SU-DHL-6 (cell line): ENCODE measurements at regions not wholly inside any gene's neighbourhood (a gene's known extent, or its start where the extent isn't known, plus 50 kb on each side); places are given as distances from the start of the nearest gene placed in this dataset.

ENCODE experiments used
- H2AFZ ChIP-seq: fragments of 200-600 bp; sonication (generic); 2 replicates; pipeline ENCODE4 v1.6.1; 2014; ENCODE audit warnings: low read depth, mild to moderate bottlenecking, moderate library complexity, mixed read lengths, antibody characterized with exemption, low read length; ENCODE audit not compliant: severe bottlenecking
- H3F3A ChIP-seq: fragments of 200-600 bp; shearing (Covaris generic); 2 replicates; pipeline ENCODE4 v1.6.0; 2016; ENCODE audit warnings: antibody characterized with exemption, mild to moderate bottlenecking; ENCODE audit not compliant: insufficient read depth
- H3K27ac ChIP-seq: fragments of 200-600 bp; sonication (generic); 2 replicates; pipeline ENCODE4 v1.5.1; 2016; ENCODE audit warnings: low read depth, mild to moderate bottlenecking, low read length, moderate library complexity, mixed read lengths
- H3K27me3 ChIP-seq: fragments of 200-600 bp; sonication (generic), shearing (Covaris generic); 2 replicates; pipeline ENCODE4 v1.6.0; 2014; ENCODE audit warnings: mild to moderate bottlenecking, low read length
- H3K36me3 ChIP-seq: fragments of 200-600 bp; sonication (generic); 2 replicates; pipeline ENCODE4 v1.6.1; 2014; ENCODE audit warnings: mild to moderate bottlenecking, low read length, mixed read lengths
- H3K4me2 ChIP-seq: fragments of 300-600, 200-600 bp; shearing (Covaris generic), sonication (generic); 2 replicates; pipeline ENCODE4 v1.6.0; 2014; ENCODE audit warnings: low read length, low read depth, mild to moderate bottlenecking; ENCODE audit not compliant: poor library complexity, severe bottlenecking
- H3K4me3 ChIP-seq: fragments of 200-600 bp; sonication (generic); 2 replicates; pipeline ENCODE4 v1.5.1; 2014; ENCODE audit warnings: antibody characterized with exemption, low read length, mild to moderate bottlenecking, mixed read lengths; ENCODE audit not compliant: insufficient read depth, poor library complexity, severe bottlenecking
- H3K79me2 ChIP-seq: fragments of 200-600 bp; sonication (generic); 2 replicates; pipeline ENCODE4 v1.6.1; 2014; ENCODE audit warnings: mild to moderate bottlenecking, low read length, moderate library complexity; ENCODE audit not compliant: insufficient read depth
- H3K9ac ChIP-seq: fragments of 200-600 bp; sonication (generic); 2 replicates; pipeline ENCODE4 v1.7.0; 2014; ENCODE audit warnings: mild to moderate bottlenecking, low read length
- H3K9me2 ChIP-seq: fragments of 200-600 bp; sonication (generic); replicated peaks from 2 replicates; pipeline ENCODE4 v1.6.1; 2014; ENCODE audit warnings: low read length; ENCODE audit not compliant: insufficient read depth
- H3K9me3 ChIP-seq: fragments of 200-600 bp; sonication (generic); 2 replicates; pipeline ENCODE4 v1.6.1; 2014; ENCODE audit warnings: low read length, mixed read lengths; ENCODE audit not compliant: insufficient read depth
- H4K20me1 ChIP-seq: fragments of 200-600 bp; sonication (generic); 2 replicates; pipeline ENCODE4 v1.6.1; 2014; ENCODE audit warnings: low read depth, mild to moderate bottlenecking, antibody characterized with exemption, low read length, moderate library complexity, mixed read lengths
- CTCF ChIP-seq: fragments of 200-600 bp; sonication (generic); IDR thresholded peaks from one replicate; pipeline ENCODE4 v1.5.1; 2017; ENCODE audit warnings: antibody characterized with exemption, mild to moderate bottlenecking, low read length, moderate library complexity; ENCODE audit not compliant: insufficient read depth, poor library complexity, severe bottlenecking
- EZH2phosphoT487 ChIP-seq: fragments of 200-600 bp; sonication (generic), shearing (Covaris generic); conservative IDR thresholded peaks from 2 replicates; pipeline ENCODE4 v1.6.1; 2018; ENCODE audit warnings: mild to moderate bottlenecking, antibody characterized with exemption, low read length, moderate library complexity, mixed read lengths

GRCh38 chr12:115774148-115774895 is 503.2 kb downstream of the MED13L start:
- H4K20me1 ChIP-seq, result no peaks in the 10 kb centered on the region
- no peaks in the 10 kb centered on the region for H3K79me2 ChIP-seq
- H3K36me3 ChIP-seq, result no peaks in the 10 kb centered on the region
- H3F3A ChIP-seq, result no peaks in the 10 kb centered on the region
- H3K27me3 ChIP-seq, result no peaks in the 10 kb centered on the region
- H3K27ac ChIP-seq, result no peak overlapping the region
- H3K9me3 ChIP-seq, result no peaks in the 10 kb centered on the region
- H2AFZ ChIP-seq, result no peak overlapping the region
- TF ChIP-seq CTCF, result no peak
- no peak for TF ChIP-seq EZH2phosphoT487
- H3K9me2 ChIP-seq, result no peaks in the 10 kb centered on the region
- no peak overlapping the region for H3K9ac ChIP-seq
- H3K4me3 ChIP-seq, result no peak overlapping the region
- no peak overlapping the region for H3K4me2 ChIP-seq

DNA sequence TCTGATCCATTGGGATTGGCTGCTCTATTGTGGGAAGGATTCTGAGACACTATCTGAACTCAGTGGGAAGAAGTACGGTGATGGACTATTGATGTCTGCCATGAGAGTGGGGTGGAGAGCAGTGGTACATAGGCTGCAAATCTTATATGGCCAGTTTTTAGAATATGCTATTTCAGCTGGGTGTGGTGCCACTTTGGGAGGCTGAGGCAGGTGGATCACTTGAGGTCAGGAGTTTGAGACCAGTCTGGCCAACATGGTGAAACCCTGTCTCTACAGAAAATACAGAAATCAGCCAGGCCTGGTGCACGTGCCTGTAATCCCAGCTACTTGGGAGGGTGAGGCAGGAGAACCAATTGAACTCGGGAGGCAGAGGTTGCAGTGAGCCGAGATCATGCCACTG is 505.9 kb downstream of the MED13L start:
- H3K79me2 ChIP-seq, result no peaks in the 10 kb centered on the region
- H3K9me3 ChIP-seq, result no peaks in the 10 kb centered on the region
- TF ChIP-seq EZH2phosphoT487, result no peak
- TF ChIP-seq CTCF, result no peak
- no peak overlapping the region for H3K4me3 ChIP-seq
- no peak overlapping the region for H3K9ac ChIP-seq
- no peak overlapping the region for H2AFZ ChIP-seq
- no peaks in the 10 kb centered on the region for H3K27me3 ChIP-seq
- no peaks in the 10 kb centered on the region for H3K9me2 ChIP-seq
- no peak overlapping the region for H3K27ac ChIP-seq
- H3F3A ChIP-seq, result no peaks in the 10 kb centered on the region
- H3K4me2 ChIP-seq, result no peak overlapping the region
- no peaks in the 10 kb centered on the region for H4K20me1 ChIP-seq
- H3K36me3 ChIP-seq, result no peaks in the 10 kb centered on the region

GRCh38 chr12:115771065-115771464 is 506.4 kb downstream of the MED13L start:
- Histone ChIP-seq H3K27ac (no peak overlapping the region), H3K9me3 (no peaks in the 10 kb centered on the region), H3K9me2 (no peaks in the 10 kb centered on the region), H2AFZ (no peak overlapping the region), H3K4me2 (no peak overlapping the region), H3K79me2 (no peaks in the 10 kb centered on the region), H3K27me3 (no peaks in the 10 kb centered on the region), H3F3A (no peaks in the 10 kb centered on the region), H3K9ac (no peak overlapping the region), H3K4me3 (no peak overlapping the region), H3K36me3 (no peaks in the 10 kb centered on the region), H4K20me1 (no peaks in the 10 kb centered on the region)
- TF ChIP-seq EZH2phosphoT487, result no peak
- TF ChIP-seq CTCF, result no peak
